GM23338 (cell line): ENCODE measurements at regions not wholly inside any gene's neighbourhood (a gene's known extent, or its start where the extent isn't known, plus 50 kb on each side); places are given as distances from the start of the nearest gene placed in this dataset.

Source experiments
- ATAC-seq: fragments of 200-7000 bp; cut with Tn5 transposase; 3 replicates; pipeline ENCODE4 v1.9.1; 2020
- DNase-seq: peaks from one replicate; pipeline ENCODE4 v3.0.0-alpha.2; 2015; ENCODE audit warnings: low spot score
- H2AFZ ChIP-seq: fragments of 200-600 bp; sonication (generic); 2 replicates; pipeline ENCODE4 v1.8.0; 2016; ENCODE audit warnings: antibody characterized with exemption, mild to moderate bottlenecking, moderate library complexity
- H3F3A ChIP-seq: fragments of 200-600 bp; sonication (generic); replicated peaks from 2 replicates; pipeline ENCODE4 v1.8.0; 2017; ENCODE audit warnings: antibody characterized with exemption, mixed run types, low read depth
- H3K27ac ChIP-seq: fragments of 200-600 bp; sonication (generic); 2 replicates; pipeline ENCODE4 v1.6.1; 2016; ENCODE audit warnings: low read depth
- H3K27me3 ChIP-seq: fragments of 200-600 bp; sonication (generic); 2 replicates; pipeline ENCODE4 v1.8.0; 2016; ENCODE audit warnings: mild to moderate bottlenecking, mixed run types, moderate library complexity; ENCODE audit not compliant: insufficient read depth
- H3K36me3 ChIP-seq: fragments of 200-600 bp; sonication (generic); 2 replicates; pipeline ENCODE4 v1.8.0; 2016; ENCODE audit warnings: mild to moderate bottlenecking; ENCODE audit not compliant: insufficient read depth
- H3K4me1 ChIP-seq: fragments of 200-600 bp; sonication (generic); 2 replicates; pipeline ENCODE4 v1.8.0; 2016; ENCODE audit warnings: mild to moderate bottlenecking, moderate library complexity; ENCODE audit not compliant: insufficient read depth
- H3K4me2 ChIP-seq: fragments of 200-600 bp; sonication (generic); 2 replicates; pipeline ENCODE4 v1.7.1; 2017; ENCODE audit warnings: mixed run types
- H3K4me3 ChIP-seq: fragments of 200-600 bp; sonication (generic); 2 replicates; pipeline ENCODE4 v1.6.1; 2016; ENCODE audit warnings: mixed run types
- H3K79me2 ChIP-seq: fragments of 200-600 bp; sonication (generic); replicated peaks from 2 replicates; pipeline ENCODE4 v1.8.0; 2017; ENCODE audit warnings: mild to moderate bottlenecking; ENCODE audit not compliant: insufficient read depth
- H3K9me2 ChIP-seq: fragments of 200-600 bp; sonication (generic); 2 replicates; pipeline ENCODE4 v1.8.0; 2017; ENCODE audit not compliant: insufficient read depth
- H4K20me1 ChIP-seq: fragments of 200-600 bp; sonication (generic); replicated peaks from 2 replicates; pipeline ENCODE4 v1.8.0; 2017; ENCODE audit warnings: mild to moderate bottlenecking; ENCODE audit not compliant: insufficient read depth
- H3K27ac Mint-ChIP-seq: 2 replicates; pipeline ENCODE4 v1.8.0; 2020; ENCODE audit warnings: inconsistent platforms, mild to moderate bottlenecking, moderate library complexity, mixed read lengths
- H3K27me3 Mint-ChIP-seq: 3 replicates; pipeline ENCODE4 v1.8.0; 2022; ENCODE audit warnings: low read depth, mild to moderate bottlenecking, moderate library complexity, mixed read lengths, inconsistent platforms; ENCODE audit not compliant: insufficient read depth, poor library complexity
- H3K36me3 Mint-ChIP-seq: 3 replicates; pipeline ENCODE4 v1.8.0; 2021; ENCODE audit warnings: low read depth, mild to moderate bottlenecking, inconsistent platforms, moderate library complexity, mixed read lengths
- H3K4me1 Mint-ChIP-seq: 3 replicates; pipeline ENCODE4 v1.8.0; 2020; ENCODE audit warnings: mild to moderate bottlenecking, inconsistent platforms, mixed read lengths
- H3K4me3 Mint-ChIP-seq: 3 replicates; pipeline ENCODE4 v1.8.0; 2021; ENCODE audit warnings: moderate library complexity, mild to moderate bottlenecking, inconsistent platforms, mixed read lengths
- H3K9me3 Mint-ChIP-seq: 3 replicates; pipeline ENCODE4 v1.8.0; 2020; ENCODE audit warnings: moderate library complexity, mild to moderate bottlenecking, inconsistent platforms, mixed read lengths
- CREB1 ChIP-seq: fragments of 250-450 bp; sonication (Bioruptor Pico); IDR thresholded peaks from 2 replicates; pipeline ENCODE4 v1.5.0; 2020; ENCODE audit warnings: low read depth, mild to moderate bottlenecking, moderate library complexity
- CTCF ChIP-seq, 2 experiments: fragments of 200-600 bp in 1 of 2; sonication (generic) in 1 of 2; conservative IDR thresholded peaks; 2 replicates each; pipeline versions ENCODE4 v1.5.1 to v1.6.1; 2016 to 2017; ENCODE audit warnings: antibody characterized with exemption in 2 of 2, low read depth in 2 of 2, mild to moderate bottlenecking in 2 of 2, moderate library complexity in 1 of 2
- EZH2 ChIP-seq: fragments of 200-600 bp; sonication (generic); IDR thresholded peaks from one replicate; pipeline ENCODE4 v1.8.0; 2017; ENCODE audit warnings: antibody characterized with exemption, mild to moderate bottlenecking, low read depth; ENCODE audit not compliant: unreplicated experiment
- EZH2phosphoT487 ChIP-seq: fragments of 200-600 bp; sonication (generic); IDR thresholded peaks from one replicate; pipeline ENCODE4 v1.8.1; 2018; ENCODE audit warnings: antibody characterized with exemption; ENCODE audit not compliant: unreplicated experiment
- JUNB ChIP-seq: IDR thresholded peaks from one replicate; pipeline ENCODE4 v1.6.1; 2016; ENCODE audit warnings: antibody characterized with exemption; ENCODE audit not compliant: unreplicated experiment
- NANOG ChIP-seq: IDR thresholded peaks from 2 replicates; pipeline ENCODE4 v1.6.1; 2016; ENCODE audit warnings: antibody characterized with exemption, borderline replicate concordance
- POLR2AphosphoS5 ChIP-seq: IDR thresholded peaks from 2 replicates; pipeline ENCODE4 v1.6.1; 2016; ENCODE audit warnings: antibody characterized with exemption, low read depth
- STAT1 ChIP-seq: IDR thresholded peaks from one replicate; pipeline ENCODE4 v1.6.1; 2016; ENCODE audit warnings: antibody characterized with exemption; ENCODE audit not compliant: unreplicated experiment
- ZNF114 ChIP-seq: fragments of 250-450 bp; sonication (Bioruptor Pico); IDR thresholded peaks from 2 replicates; pipeline ENCODE4 v1.5.0; 2020; ENCODE audit warnings: mild to moderate bottlenecking, moderate library complexity
- ZNF331 ChIP-seq: fragments of 250-450 bp; sonication (Bioruptor Pico); IDR thresholded peaks from 2 replicates; pipeline ENCODE4 v1.5.0; 2020; ENCODE audit warnings: low read depth, mild to moderate bottlenecking, moderate library complexity
- ZNF462 ChIP-seq: fragments of 250-450 bp; sonication (Bioruptor Pico); IDR thresholded peaks from 2 replicates; pipeline ENCODE4 v1.5.0; 2020; ENCODE audit warnings: mild to moderate bottlenecking, moderate library complexity
- TF ChIP-seq, protein P1 (sequence below): IDR thresholded peaks from one replicate; pipeline ENCODE4 v1.6.1; 2018; ENCODE audit warnings: antibody characterized with exemption; ENCODE audit not compliant: unreplicated experiment
- TF ChIP-seq, protein P2 (sequence below): IDR thresholded peaks from 2 replicates; pipeline ENCODE4 v1.6.1; 2016; ENCODE audit warnings: antibody characterized with exemption

- no peaks in the 10 kb centered on the region for H3K36me3 ChIP-seq
- Mint-ChIP-seq H3K4me3 (no peak overlapping the region), H3K27me3 (no peaks in the 10 kb centered on the region), H3K36me3 (peaks cover 9% of the 10 kb centered on the region; the same call in 2 of the 3 replicates), H3K4me1 (no peaks in the 10 kb centered on the region), H3K27ac (no peak overlapping the region), H3K9me3 (peaks cover 33% of the 10 kb centered on the region)
- no peak overlapping the region for H3K27ac ChIP-seq
- ATAC-seq: no peak
- H4K20me1 ChIP-seq: no peaks in the 10 kb centered on the region
- H3F3A ChIP-seq: no peaks in the 10 kb centered on the region
- no peaks in the 10 kb centered on the region for H3K27me3 ChIP-seq
- H2AFZ ChIP-seq: no peak overlapping the region
- no peak overlapping the region for H3K4me2 ChIP-seq
- H3K9me2 ChIP-seq: no peaks in the 10 kb centered on the region
- no peak overlapping the region for H3K4me3 ChIP-seq
- TF ChIP-seq, protein P1, sequence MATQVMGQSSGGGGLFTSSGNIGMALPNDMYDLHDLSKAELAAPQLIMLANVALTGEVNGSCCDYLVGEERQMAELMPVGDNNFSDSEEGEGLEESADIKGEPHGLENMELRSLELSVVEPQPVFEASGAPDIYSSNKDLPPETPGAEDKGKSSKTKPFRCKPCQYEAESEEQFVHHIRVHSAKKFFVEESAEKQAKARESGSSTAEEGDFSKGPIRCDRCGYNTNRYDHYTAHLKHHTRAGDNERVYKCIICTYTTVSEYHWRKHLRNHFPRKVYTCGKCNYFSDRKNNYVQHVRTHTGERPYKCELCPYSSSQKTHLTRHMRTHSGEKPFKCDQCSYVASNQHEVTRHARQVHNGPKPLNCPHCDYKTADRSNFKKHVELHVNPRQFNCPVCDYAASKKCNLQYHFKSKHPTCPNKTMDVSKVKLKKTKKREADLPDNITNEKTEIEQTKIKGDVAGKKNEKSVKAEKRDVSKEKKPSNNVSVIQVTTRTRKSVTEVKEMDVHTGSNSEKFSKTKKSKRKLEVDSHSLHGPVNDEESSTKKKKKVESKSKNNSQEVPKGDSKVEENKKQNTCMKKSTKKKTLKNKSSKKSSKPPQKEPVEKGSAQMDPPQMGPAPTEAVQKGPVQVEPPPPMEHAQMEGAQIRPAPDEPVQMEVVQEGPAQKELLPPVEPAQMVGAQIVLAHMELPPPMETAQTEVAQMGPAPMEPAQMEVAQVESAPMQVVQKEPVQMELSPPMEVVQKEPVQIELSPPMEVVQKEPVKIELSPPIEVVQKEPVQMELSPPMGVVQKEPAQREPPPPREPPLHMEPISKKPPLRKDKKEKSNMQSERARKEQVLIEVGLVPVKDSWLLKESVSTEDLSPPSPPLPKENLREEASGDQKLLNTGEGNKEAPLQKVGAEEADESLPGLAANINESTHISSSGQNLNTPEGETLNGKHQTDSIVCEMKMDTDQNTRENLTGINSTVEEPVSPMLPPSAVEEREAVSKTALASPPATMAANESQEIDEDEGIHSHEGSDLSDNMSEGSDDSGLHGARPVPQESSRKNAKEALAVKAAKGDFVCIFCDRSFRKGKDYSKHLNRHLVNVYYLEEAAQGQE: no peak
- TF ChIP-seq NANOG: no peak
- TF ChIP-seq ZNF331: no peak
- TF ChIP-seq JUNB: no peak
- no peak for TF ChIP-seq POLR2AphosphoS5
- TF ChIP-seq, protein P2, sequence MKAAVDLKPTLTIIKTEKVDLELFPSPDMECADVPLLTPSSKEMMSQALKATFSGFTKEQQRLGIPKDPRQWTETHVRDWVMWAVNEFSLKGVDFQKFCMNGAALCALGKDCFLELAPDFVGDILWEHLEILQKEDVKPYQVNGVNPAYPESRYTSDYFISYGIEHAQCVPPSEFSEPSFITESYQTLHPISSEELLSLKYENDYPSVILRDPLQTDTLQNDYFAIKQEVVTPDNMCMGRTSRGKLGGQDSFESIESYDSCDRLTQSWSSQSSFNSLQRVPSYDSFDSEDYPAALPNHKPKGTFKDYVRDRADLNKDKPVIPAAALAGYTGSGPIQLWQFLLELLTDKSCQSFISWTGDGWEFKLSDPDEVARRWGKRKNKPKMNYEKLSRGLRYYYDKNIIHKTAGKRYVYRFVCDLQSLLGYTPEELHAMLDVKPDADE: no peak
- no peak for TF ChIP-seq CREB1 (CRISPR knock-in tag)
- TF ChIP-seq ZNF114 (CRISPR knock-in tag): no peak
- no peak for TF ChIP-seq ZNF462 (CRISPR knock-in tag)
- no peak for TF ChIP-seq EZH2phosphoT487
- TF ChIP-seq STAT1: no peak
- TF ChIP-seq EZH2: no peak
- TF ChIP-seq CTCF (conservative IDR thresholded peaks at IDR 0.05; ENCODE audit: low read depth in 2 of 2): no peak
- H3K4me1 ChIP-seq: no peaks in the 10 kb centered on the region
- no peaks in the 10 kb centered on the region for H3K79me2 ChIP-seq
- no peak for DNase-seq
Observed at GRCh38 chrX:75673468-75673867, 111.6 kb downstream of the MAGEE2 start.
